Transverse colon (tissue), 4 donors: ENCODE measurements at regions not wholly inside any gene's neighbourhood (a gene's known extent, or its start where the extent isn't known, plus 50 kb on each side); places are given as distances from the start of the nearest gene placed in this dataset.

Experiments used
- CTCF ChIP-seq, 5 experiments: fragments of 200-600 bp in 3 of 5; fragments of 450-650 bp in 2 of 5; sonication (generic) in 3 of 5; IDR thresholded peaks; 1 replicate in 2 of 5; 2 replicates in 3 of 5; pipeline ENCODE4 v1.5.1; 2016 to 2017; ENCODE audit warnings: antibody characterized with exemption in 5 of 5, inconsistent platforms in 3 of 5, mild to moderate bottlenecking in 2 of 5, moderate library complexity in 1 of 5
- EP300 ChIP-seq: sonication (generic); formaldehyde crosslinking; IDR thresholded peaks from one replicate; pipeline ENCODE4 v1.6.1; 2017; ENCODE audit warnings: antibody characterized with exemption, low read depth
- POLR2A ChIP-seq: fragments of 450-650 bp; IDR thresholded peaks from one replicate; pipeline ENCODE4 v1.6.1; 2016; ENCODE audit warnings: antibody characterized with exemption, mild to moderate bottlenecking, moderate library complexity
- POLR2AphosphoS5 ChIP-seq, 3 donors: sonication (generic); formaldehyde crosslinking; IDR thresholded peaks; one replicate each; pipeline ENCODE4 v1.6.1; 2016; ENCODE audit warnings: antibody characterized with exemption in 3 of 3

- no peak for TF ChIP-seq CTCF (IDR thresholded peaks at IDR 0.05)
- TF ChIP-seq POLR2AphosphoS5 (IDR thresholded peaks at IDR 0.05) = no peak
- no peak for TF ChIP-seq POLR2A
- no peak for TF ChIP-seq EP300
Measured at GRCh38 chr18:1308686-1309085, 404.0 kb downstream of the ADCYAP1 start.
